ENCODE measurements at regions not wholly inside any gene's neighbourhood (a gene's known extent, or its start where the extent isn't known, plus 50 kb on each side); places are given as distances from the start of the nearest gene placed in this dataset.
"Not testable (repeated sequence)": the region's sequence is repeated elsewhere in the genome, so short reads cannot be mapped to it uniquely, and the experiment has no call there.

DNA sequence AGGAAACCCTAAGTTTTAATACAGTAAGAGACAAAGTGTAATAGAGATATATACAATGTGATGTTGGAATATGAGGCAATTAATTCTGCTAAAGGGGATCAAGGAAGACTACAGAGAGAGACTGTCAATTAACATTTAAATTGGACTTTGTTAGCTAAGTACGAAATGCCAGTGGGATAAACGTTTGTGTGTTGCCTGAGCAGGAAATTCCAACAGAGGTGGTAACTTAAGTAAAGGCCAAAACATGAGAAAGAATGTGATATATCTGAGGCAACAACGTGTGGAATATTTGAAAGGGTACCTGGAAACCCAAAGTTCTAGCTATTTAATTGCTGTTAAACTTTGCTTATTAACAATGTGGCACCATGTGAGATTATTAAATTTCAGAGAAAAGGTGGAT is 1666.9 kb upstream of the WWC1 start:
- DNase-seq, result no peak

DNA sequence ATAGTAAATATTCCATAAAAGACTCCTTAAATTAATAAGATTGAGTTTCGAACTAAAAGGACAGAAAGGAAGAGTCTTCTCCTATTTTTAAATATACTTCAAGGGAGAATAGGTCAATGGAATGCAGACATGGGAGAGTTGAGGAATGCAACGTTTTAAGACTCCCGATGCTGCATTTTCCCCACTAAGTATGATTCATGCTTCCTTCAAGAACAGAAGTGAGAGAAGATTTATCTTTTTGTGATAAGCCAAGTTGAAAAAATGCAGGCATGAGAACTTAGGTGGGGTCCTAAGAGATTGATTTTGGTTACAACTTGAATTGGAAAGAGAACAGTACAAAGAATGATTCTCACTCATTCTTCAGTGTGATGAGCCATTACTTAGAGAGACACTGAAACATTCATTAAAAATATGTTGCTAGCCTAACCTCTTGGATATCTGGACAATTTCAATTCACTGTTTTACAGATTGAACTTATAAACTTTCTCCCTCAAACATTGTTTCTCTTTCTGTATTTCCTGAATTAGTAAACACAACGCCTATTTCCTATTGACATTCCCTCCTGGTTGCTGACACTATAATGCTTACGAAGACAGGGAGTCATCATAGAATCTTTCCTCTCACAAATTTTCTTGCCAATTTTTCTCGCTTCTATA is 1666.1 kb upstream of the WWC1 start:
- no peak for DNase-seq

DNA sequence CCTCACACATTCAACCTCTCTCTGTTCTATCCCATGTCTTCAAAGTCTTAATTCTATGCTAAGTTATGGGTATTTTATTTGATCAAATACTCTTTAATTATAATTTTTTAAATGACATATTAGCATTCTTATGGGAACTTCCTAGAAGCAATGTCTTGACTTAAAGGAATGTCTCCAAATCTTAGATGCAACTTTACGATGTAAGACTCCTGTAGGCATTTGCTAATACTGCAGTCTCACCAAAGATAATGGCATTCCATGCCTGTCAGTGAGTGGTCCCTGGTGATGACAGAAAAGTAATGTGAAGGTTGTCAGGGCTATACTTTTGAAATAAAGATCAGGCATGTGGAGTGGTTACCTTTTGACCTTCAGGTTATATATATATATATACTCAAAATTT is 1654.2 kb upstream of the WWC1 start:
- DNase-seq, result no peak

- DNase-seq, result no peak
These were observed 1652.3 kb upstream of the WWC1 start for GRCh38 chr5:166639151-166639550.

DNA sequence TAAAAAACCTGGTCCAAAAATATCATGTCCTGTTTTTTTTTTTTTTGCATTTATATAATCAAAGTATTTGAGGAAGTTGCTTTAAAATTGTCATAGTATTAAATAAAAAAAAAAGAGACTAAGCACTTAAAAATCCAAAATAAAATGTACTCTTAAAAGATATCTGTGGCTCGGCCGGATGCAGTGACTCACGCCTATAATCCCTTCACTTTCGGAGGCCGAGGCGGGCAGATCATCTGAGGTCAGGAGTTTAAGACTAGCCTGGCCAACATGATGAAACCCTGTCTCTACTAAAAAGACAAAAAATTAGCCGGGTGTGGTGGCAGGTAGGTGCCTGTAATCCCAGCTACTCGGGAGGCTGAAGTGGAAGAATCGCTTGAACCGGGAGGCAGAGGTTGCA is 1651.3 kb upstream of the WWC1 start:
- not testable (repeated sequence) for DNase-seq

DNA sequence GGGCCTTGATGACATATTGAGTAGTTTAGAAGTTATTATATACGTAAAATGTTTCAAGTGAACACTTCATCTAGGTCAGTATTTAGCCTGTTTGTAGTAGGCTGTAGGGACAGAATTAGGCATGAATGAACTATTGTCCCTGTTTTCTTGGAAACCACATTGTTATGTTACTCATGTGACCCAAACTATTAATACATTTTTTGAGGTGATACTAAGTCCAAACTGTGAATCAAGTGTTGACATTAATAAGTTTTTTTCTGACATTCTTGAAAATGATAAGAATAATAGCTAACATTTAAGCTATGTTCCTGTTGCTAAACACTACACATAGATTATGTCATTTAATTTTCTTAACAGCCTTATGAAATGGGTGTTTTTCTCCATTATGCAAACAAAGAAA is 1642.7 kb upstream of the WWC1 start:
- DNase-seq, result no peak

GRCh38 chr5:166649676-166650075 is 1641.8 kb upstream of the WWC1 start:
- no peak for DNase-seq

GRCh38 chr5:166651234-166651633 is 1640.2 kb upstream of the WWC1 start:
- no peak for DNase-seq

GRCh38 chr5:166671811-166672210 is 1619.6 kb upstream of the WWC1 start:
- DNase-seq, result no peak

GRCh38 chr5:166672431-166672830 is 1619.0 kb upstream of the WWC1 start:
- no peak for DNase-seq

GRCh38 chr5:166677891-166678290 is 1613.6 kb upstream of the WWC1 start:
- DNase-seq, result no peak

- no peak for DNase-seq
These were observed 1612.1 kb upstream of the WWC1 start for GRCh38 chr5:166679331-166679730.

DNA sequence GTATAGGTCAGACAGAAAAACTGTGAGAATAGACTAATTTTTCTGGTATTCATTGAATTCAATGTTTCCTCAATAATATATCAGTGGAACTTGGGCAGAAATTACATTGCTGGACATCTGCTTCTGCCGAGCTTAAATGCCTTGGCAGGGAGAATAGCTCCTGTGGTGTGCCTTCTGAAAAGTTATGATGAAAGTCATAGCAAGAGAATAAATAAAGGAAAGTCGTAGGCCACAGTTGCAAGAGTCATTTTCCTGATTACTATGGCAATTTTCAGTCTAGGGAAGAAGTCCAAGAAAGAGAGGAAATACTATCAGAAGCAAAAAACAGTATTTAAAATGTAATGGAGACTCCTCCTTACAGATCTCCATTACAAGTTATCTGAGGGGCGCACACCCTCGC is 1596.1 kb upstream of the WWC1 start:
- no peak for DNase-seq

DNA sequence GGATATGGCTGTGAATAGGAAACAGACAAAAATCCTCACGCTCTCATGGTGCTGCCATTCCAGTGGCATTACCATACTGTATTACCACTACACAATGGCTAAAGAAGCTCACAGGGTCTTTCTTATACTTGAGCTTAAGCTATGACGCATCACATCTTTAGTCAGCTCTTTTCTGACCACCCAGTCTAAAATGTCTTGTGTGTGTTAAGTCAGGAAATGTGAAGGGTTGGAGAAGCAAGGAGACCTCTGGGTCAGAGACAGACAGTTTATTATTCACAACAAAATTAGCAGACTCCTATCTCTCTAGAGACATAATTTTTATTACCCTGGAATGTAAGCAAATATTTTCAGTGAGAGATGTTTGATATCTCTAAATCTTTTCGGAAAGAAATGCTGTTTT is 1583.2 kb upstream of the WWC1 start:
- DNase-seq, result no peak

GRCh38 chr5:166709691-166710090 is 1581.8 kb upstream of the WWC1 start:
- DNase-seq, result no peak

DNA sequence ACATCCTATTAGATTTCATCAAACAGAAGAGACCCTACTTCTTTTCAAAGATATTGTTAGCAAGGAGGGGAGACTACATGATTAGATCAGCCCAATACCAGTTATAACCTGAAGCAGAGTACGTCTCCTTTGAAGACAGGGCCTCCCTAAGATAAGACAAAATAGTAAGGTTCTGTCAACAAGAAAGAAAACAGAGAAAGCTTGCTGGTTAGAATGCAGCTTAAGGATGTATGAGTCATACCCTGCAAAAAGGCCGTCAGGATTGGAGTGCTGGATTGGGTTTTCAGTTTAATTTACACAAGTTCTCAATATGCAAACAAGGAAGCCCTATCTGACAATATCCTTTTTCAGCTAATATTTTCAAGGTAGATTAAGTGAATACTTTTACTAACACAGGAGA is 1581.2 kb upstream of the WWC1 start:
- DNase-seq, result no peak

- no peak for DNase-seq
These were observed 1578.8 kb upstream of the WWC1 start for GRCh38 chr5:166712447-166713185.

GRCh38 chr5:166713295-166713694 is 1578.2 kb upstream of the WWC1 start:
- no peak for DNase-seq

- DNase-seq, result no peak
These were observed 1574.5 kb upstream of the WWC1 start for GRCh38 chr5:166716856-166717492.

GRCh38 chr5:166719991-166720390 is 1571.5 kb upstream of the WWC1 start:
- no peak for DNase-seq

DNA sequence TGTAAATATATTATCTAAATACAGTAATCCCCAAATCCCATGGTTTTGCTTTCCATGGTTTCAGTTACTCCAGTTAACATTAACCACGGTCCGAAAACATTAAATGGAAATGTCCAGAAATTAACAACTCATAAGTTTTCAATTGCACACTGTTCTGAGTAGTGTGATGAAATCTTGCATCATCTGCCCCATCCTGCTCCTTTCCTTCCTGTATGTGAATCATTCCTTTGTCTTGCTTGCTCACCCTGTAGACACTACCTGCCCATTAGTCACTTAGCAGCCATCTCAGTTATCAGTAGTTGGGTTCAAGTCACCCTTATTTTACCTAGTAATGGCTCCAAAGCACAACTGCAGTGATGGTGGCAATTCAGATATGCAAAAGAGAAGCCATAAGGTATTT is 1568.5 kb upstream of the WWC1 start:
- DNase-seq, result peak; percentile 24

DNA sequence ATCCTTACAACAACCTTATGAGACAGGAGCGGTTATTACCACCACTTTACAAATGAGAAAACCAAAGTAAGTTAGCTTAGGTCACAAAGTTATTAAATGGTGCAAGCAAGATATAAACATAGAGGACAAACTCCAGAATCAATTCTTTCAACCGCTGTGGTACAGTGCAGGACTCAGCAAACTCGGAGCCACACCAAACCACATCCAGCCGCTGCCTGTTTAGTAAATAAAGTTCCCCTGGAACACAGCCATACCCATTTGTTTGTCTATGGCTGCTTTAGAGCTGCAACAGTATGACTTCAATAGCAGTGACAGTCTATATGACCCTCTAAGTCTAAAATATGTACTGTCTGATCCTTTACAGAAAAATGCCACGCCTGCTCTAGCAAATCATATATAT is 1567.2 kb upstream of the WWC1 start:
- DNase-seq, result no peak

DNA sequence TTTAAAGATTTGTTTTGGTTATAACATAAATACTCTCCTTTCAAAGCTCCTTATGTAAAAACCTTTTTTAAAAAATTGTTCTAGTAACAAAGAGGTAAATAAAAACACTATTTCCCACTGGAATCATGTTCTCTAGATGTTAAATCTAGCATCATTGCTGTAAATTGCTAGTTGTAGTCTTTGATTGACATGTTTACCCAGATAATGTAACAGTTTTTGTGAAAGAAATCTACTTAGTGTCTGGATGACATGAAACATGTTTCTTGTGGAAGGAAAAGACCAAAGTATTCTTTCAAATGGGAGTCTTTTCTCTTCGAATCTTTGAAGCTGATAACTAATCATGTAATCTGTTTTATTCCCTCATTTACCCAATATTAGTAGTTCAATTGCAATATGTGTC is 1565.9 kb upstream of the WWC1 start:
- DNase-seq, result no peak

DNA sequence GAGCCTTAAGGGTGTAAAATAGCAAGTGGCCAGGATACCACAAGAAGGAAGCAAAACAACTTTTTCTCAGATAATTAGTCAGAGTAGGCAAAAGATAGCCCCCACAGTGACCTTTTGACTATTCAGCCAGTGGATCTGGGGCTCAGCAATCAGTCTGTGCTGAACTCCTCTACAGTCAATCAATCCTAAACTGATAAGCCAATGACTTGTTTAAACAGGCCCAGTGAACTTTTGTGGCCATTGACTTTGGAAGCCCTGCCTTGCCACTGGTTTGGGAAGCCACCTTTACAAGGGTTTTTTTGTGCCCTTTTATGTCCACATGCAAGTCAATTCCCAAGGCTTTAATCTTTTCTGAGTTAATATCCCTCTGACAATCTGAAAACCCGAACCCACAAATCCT is 1565.0 kb upstream of the WWC1 start:
- DNase-seq, result no peak

All from activated CD4-positive, alpha-beta T cell treated with anti-CD3 and anti-CD28 coated beads, Interleukin-10, Interleukin-2, amounts not matched to agents 100 ng/mL and 50 ng/mL, durations not matched to agents 16 hours and 8 hours (primary cell).